GM18909 (cell line): ENCODE measurements at regions not wholly inside any gene's neighbourhood (a gene's known extent, or its start where the extent isn't known, plus 50 kb on each side); places are given as distances from the start of the nearest gene placed in this dataset.
"Not testable (repeated sequence)": the region's sequence is repeated elsewhere in the genome, so short reads cannot be mapped to it uniquely, and the experiment has no call there.

ENCODE experiments used
- ATAC-seq: cut with Tn5 transposase; IDR thresholded peaks from one replicate; pipeline ENCODE4 v1.9.1; 2021; ENCODE audit warnings: mild to moderate bottlenecking; ENCODE audit not compliant: unreplicated experiment, poor library complexity

DNA sequence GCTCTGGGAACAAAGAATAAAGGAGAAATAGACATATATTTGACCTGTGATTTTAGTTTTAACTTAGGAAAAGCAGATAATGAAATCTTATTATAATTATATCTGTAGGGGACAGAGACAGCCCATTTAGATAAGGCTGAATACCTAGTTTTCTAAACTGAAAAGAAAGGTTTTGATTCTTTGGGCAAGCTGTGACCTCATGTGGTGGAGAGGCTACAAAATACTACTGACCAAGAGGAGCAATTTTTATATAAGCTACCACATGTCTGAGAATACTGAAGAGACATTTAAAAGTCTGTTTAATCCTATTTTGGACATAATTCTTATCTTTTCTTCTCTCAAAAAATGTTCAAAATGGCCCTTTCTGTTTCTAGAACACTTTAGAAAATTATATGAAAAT lies 271.0 kb downstream of the MTERF1 start:
- ATAC-seq: no peak

DNA sequence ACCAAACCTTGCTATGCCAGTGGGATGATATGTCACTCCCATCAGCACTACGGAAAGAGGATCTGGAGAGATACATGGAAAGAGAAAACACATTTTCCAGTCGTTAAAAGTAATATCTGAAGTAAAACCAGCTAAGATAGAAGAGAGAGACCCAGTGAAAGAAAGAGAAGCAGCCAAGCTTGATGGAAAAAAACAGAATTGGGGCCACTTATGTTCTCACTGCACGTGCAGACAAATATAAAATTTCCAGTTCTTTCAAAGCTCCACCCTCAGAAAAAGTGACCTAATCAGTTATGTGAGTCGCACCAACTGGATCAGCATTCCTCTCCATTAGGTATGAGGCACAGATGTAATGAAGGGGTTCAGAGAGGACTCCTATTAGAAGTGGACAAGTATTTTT lies 266.1 kb downstream of the MTERF1 start:
- no peak for ATAC-seq

DNA sequence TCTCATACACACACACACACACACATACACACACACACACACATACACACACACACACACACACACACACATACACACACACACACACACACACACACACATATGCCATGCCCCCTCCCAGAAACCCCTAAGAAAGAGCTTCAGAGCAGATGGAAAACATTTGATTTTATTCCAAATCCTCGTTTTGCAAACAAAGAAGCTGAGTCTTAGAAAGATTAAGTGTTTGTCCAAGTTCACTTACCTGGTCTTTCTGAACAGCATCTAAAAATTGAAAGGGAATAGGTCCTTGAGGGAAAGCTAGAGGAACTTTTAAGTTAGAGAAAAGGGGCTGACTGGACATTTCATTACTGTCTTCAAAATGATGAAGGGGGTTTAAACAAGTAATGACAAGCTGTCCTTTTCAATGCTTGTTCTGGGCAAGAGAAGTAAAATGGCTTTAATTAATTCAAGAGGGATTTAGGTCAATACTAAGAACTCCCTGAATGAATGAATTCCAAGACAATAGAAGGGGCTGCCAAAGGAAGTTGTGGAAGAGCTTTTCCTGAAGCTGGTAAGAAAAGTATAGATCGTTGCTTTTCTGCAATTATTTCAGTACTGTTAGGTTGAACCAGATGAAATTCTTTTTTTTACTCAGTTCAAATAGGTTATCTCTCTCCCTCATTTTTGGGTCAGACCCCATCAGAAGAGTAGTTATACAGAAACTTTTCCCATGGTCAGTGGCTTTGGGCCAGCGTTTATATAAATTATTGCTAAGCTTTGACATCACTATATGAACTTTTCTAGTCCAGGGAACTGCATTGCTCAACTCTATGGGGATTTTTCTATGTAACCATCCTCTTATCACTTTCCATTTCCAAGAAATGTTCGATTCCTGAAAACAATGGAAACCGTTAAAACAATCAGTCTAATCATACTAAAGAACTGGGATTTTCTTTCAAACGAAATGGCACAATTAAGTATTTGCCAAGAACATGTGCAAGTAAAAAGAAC lies 261.4 kb downstream of the MTERF1 start:
- no peak for ATAC-seq

DNA sequence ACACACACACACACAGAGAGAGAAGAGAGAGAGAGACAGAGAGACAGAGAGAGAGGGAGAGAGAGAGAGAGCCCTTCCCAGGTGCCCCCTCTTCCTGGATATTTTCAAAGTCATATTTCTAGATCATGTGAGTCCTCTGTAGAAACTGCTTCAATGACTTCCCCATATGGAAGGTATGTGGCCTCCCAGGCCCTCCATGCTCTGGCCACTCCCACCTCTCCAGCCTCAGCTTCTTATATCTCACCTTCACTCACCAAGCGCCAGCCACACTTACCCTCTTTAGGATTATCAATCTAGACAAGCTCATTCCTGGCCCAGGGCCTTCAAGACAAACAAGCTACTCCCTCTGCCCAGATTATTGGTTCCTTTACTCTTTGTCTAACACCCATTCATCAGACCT lies 259.7 kb downstream of the MTERF1 start:
- ATAC-seq: no peak

DNA sequence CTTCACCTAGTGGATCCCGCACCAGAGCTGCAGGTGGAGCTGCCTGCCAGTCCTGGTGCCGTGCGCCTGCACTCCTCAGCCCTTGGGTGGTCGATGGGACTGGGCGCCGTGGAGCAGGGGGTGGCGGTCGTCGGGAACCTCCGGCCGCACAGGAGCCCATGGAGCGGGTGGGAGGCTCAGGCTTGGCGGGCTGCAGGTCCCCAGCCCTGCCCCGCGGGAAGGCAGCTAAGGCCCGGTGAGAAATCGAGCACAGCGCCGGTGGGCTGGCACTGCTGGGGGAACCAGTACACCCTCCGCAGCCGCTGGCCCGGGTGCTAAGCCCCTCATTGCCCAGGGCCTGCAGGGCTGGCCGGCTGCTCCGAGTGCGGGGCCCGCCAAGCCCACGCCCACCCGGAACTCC lies 253.2 kb downstream of the MTERF1 start:
- not testable (repeated sequence) for ATAC-seq

DNA sequence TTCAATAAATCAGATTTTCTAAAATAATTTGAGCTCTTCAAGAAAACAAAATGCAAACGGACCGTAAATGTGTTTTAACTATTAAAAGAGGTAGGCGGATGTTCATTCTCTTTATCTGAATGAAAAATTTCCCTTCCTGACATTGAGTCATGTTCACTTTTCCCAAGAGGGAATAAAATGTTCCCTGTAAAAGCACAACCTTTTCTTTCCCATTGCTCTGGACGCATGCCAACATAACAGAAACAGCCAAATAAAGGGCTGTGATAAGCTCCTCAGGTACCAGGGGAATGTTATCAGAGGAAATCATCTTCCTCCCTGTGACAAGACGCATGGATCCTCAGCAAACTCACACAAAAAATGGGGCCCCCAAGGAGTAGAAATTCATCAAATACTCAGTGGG lies 251.8 kb downstream of the MTERF1 start:
- no peak for ATAC-seq

DNA sequence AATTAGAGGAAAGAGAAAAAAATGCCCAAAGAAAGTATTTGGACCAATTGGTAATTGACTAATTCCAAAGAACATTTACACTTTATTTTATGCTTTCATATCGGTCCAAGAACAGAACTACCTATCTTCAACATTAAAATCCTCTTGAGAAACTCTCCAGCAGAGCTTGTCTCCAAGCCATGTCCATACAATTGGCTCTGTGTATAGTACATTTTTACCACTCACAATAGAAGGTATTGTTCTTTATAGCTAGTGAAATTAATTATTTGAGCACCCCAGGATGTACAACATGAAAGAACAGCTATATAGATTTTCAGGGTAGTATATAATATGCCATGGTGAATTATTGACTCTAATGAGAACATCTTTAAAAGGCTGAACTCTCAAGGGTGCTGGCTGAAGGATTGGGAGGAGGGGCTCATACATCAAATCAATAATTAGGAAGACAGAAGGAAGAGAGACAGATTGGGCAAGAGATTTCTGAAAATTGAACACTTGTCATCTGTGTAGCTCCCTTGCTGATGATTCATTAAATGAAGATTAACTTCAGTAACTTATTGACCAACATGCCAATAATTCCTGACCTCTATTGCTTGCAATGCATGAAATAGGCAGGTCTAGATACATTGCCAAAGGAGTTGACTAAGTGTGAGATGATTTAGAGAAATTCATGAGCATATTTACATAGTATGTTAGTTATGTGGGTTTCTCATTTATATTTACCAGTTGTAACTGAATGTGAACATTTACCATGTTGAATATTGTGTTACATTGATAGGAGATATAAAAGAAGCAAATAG lies 249.7 kb downstream of the MTERF1 start:
- no peak for ATAC-seq

DNA sequence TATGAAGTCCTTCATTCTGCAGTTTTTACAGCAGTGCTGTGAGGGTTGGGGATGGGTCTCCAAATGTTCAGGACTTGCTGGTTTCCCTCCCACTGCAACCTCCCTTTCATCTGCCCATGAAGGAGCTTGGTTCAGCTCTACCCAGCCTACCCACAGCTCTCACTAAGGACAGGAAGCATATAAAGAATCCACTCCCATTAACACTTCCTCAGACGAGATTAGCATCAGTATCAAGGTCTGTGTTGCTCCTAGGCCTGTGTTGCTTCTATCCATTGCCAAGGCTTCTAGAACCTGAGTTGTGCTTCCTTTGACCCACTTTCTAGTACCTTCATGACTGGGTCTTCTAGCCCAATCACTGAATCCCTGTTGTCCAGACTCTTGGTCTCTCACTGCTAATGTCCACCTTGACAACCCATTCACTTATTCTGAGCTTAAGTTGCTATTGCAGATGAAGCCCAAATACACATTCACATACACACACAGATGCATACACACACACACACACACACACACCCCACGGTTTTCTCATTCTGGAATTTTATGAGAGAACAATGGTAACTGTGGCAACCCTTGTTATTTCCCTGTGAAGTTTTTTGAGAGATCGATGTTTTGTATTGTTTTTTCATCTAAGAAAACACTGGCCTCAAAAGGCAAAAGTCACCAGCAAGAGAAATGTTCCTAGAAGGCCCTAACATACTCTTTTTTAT lies 248.1 kb downstream of the MTERF1 start:
- no peak for ATAC-seq

DNA sequence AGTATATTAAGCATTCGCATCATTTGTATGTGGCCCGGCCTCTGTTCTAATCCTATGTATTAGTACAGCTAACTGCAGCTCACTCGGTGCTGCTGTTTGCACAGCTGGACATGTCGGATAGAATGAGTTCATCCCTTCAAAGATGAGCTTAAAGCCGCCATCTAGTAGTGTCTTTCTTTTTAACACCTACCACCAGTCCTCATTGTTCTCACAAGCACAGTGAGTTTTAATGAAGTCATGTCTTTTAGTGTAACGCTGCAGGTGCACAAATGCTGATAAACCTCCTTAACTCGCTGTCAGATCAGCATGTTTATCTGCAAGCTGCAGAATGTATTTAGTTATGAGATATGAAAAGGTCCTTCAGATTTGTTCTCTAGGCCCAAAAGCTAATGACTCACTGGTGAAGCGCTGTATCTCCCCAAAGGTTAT lies 247.5 kb downstream of the MTERF1 start:
- no peak for ATAC-seq

DNA sequence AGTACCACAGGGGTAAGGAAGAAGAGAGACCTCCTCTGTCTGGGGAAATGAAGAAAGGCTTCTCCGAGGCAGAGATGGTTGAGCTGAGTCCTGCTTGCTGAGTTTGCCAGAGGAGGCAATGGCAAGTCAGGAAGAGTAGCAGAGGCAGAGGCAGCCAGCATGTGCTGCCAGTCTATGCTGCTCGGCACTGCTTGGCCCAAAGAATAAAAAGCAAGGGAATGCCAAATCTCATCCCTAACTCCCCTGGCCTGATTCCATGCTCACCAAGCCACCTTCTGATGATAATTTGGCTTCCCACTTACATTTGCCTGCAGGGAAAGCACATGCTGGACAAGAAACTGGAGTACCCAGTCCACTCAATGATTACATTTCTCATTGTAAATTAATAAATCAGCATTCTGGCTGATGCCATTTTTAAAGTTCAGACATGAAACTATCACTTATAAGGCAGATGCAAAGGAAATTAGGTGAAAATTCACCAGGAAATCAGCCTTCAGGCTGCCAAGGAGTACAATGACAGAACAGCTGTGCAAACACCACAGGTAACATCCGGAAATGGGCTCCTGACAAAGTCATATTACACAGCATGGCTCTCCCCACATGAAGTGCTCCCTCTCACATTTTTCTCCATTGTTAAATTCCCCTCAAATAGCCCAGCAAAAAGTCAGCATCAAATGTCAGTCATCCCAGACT lies 245.9 kb downstream of the MTERF1 start:
- no peak for ATAC-seq

DNA sequence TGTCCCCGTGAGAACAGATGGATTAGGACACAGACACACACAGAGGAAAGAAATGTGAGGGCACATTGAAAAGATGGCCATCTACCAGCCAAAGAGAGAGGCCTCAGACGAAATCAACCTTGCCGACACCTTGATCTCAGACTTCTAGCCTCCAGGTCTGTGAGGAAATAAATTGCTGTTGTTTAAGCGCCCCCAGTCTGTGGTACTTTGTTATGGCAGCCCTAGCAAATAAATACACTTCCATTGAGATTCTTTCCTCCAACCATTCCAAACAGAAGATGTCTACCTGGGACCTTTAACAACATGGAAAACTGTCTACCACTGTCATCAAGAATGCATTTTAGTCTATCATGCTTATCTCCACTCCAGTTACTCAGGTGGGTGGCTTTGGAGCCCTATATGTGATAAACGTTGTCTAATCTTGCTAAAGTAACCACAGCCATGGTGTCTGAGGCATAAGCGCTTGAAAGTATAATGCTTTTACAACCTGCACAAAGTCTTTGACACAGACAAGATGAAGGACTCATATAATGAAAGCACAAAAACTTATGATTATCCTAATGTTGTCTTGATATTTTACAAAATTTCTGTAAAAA lies 244.3 kb downstream of the MTERF1 start:
- no peak for ATAC-seq

DNA sequence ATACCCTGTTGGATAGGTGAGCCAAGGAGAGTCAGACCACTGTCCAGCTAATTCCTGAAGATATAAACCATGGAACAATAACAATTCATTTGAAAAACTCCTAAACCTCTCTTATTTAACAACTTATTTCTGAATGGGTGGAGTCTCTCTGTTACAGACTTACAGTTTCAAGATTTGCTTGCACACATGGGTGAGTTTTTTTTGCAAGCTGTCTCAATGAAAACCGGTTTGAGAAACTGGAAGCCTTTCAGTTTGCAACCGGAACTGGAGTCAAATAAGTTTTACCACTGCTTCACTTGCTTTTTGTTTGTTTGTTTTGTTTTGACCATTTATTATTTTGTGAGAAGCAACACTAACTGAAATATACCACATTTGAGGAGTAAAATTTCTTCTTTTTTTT lies 243.8 kb downstream of the MTERF1 start:
- ATAC-seq: no peak

DNA sequence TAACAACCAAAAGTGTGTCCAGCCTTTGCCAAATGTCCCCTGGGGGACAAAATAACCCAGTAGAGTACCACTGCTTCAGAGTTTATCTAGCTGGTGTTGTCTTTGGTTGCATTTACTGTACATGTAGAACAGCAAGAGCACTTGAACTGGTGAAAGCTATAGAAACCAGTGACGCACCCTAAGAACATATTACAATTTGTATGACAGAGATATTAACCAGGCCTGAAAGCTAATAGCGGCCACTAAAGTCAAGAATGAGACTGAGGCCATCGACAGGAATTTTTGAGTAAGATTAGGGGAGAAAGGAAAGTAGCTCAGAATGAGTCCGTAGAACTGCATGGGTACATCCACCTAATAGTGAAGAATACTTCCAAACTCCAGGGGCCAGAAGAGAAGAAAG lies 236.2 kb downstream of the MTERF1 start:
- ATAC-seq: no peak

DNA sequence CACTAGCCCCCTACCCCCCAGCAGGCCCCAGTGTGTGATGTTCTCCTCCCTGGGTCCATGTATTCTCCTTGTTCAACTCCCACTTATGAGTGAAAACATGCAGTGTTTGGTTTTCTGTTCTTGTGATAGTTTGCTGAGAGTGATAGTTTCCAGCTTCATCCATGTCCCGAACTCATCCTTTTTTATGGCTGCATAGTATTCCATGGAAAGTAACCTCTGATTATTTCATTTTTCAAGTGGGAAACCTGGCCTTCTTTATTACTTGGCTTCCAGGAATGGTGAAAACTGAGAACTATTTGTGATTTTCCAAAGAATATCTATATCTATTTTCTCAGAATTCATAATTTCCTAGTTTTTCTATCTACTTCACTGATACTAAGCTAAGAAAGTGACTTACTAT lies 235.0 kb downstream of the MTERF1 start:
- ATAC-seq: no peak

DNA sequence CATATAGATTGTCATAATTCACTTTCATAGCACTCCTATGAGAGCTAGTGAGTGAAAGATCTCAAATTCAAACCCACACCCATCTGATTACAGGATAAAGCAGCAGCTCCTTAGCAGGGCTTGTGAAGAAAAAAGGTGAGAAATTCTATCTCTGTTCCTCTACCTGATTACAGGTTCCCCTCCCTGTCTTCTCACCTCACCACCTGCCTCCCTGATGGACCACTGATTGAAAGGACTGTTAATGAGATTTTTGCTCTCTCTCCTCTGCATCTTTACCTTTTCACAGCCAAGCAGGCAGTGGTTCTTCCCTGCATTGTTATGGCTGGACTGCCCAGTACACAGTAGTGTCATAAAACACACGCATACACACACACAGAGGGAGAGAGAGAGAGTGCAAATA lies 228.5 kb downstream of the MTERF1 start:
- no peak for ATAC-seq

DNA sequence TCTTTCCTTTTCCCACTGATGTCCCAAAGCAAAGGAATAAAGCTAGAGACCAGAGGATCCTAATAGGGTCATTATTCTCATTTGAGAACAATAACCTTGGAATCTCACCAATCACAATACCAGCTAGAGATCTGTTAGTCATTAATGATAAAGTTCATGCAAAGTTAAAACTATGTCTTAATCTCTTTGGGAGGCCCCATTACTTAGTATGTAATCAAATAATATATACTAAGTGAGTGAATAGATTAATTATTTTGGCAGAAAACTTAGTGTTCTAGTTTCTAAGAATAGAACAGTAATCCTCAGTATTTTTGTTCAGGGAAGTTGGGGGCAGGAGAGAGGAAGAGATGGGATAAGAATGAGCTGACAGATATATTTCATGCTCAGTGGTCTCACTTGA lies 227.2 kb downstream of the MTERF1 start:
- no peak for ATAC-seq

DNA sequence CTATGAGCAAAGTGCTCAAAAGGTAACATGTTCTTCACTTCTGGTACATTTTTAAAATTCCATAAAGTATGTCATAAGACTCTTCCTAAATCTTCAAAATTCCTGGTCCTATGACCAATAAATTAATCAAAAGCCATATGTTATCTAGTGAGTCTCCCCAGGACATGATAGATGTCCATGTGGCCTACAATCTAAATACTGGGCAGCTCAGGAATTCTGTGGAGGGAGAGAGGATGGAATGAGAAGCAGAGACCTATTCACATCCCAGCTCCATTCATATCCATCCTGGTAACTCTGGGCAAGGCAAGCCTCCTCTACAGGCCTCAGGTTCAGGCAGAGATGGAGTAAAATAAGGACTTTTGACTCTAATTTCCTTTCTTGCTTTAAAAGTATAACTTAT lies 224.8 kb downstream of the MTERF1 start:
- no peak for ATAC-seq

DNA sequence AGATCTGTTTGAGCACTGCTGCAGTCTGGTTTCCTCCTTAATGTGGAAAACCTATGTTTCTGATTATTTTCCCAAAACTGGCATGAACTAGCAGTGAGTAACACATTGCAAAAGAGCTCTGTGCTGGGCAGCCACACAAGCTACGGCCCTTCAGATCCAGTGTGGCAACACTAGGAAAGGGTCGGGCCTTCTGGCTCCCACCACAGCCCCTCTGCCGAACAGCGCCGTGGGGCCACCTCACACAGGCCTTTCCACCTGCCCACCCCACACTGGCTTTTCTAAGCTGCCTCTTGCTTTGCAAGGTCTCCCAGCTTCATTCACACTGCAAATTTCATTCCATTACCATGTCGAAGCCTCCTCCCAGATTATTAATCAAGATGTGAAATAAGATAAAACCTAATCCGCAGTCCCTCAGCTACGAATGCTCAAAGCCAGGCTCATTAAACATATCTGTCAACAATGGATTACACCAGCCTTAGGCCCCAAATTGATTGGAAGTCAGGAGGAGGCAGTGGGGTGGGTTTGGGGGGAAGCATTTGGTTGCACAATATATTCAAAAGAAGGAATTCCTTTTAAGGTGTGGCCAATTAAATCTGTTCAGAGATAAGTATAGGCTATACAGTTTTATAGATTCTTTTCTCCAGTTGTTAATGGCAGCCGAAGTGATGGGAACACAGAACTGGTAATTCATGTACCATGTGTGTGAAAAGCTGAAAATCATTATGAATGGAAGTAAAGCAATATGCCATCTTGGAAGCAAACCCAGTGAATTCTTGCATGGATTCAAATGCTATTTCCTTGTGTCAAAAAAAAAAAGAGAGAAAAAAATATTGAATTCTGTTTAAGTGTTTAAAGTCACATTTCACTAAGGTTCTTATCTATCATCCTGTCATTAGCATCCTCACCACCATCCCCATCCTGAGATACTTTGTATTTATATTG lies 223.7 kb downstream of the MTERF1 start:
- ATAC-seq: no peak
